ENCODE measurements at regions not wholly inside any gene's neighbourhood (a gene's known extent, or its start where the extent isn't known, plus 50 kb on each side); places are given as distances from the start of the nearest gene placed in this dataset.

- no peak overlapping the region for H3K4me3 ChIP-seq (ENCODE audit: low read length)
- no peak for TF ChIP-seq ZNF274 (IDR thresholded peaks at IDR 0.05; ENCODE audit: low read depth, low read length)
Measured at GRCh38 chr4:82005158-82005557, 368.6 kb downstream of the HNRNPD start.

- no peak overlapping the region for H3K4me3 ChIP-seq (ENCODE audit: low read length)
- no peak for TF ChIP-seq ZNF274 (IDR thresholded peaks at IDR 0.05; ENCODE audit: low read depth, low read length)
Measured at GRCh38 chr4:81997313-81997712, 376.5 kb downstream of the HNRNPD start.

GRCh38 chr4:81990898-81991297 is 382.9 kb downstream of the HNRNPD start:
- no peak overlapping the region for H3K4me3 ChIP-seq (ENCODE audit: low read length)
- TF ChIP-seq ZNF274 (IDR thresholded peaks at IDR 0.05; ENCODE audit: low read depth, low read length) = no peak

- no peak overlapping the region for H3K4me3 ChIP-seq (ENCODE audit: low read length)
- no peak for TF ChIP-seq ZNF274 (IDR thresholded peaks at IDR 0.05; ENCODE audit: low read depth, low read length)
Measured at GRCh38 chr4:81990211-81990610, 383.6 kb downstream of the HNRNPD start.

GRCh38 chr4:81989202-81989601 is 384.6 kb downstream of the HNRNPD start:
- TF ChIP-seq ZNF274 (IDR thresholded peaks at IDR 0.05; ENCODE audit: low read depth, low read length) = no peak

GRCh38 chr4:81988178-81988577 is 385.6 kb downstream of the HNRNPD start:
- no peak overlapping the region for H3K4me3 ChIP-seq (ENCODE audit: low read length)
- TF ChIP-seq ZNF274 (IDR thresholded peaks at IDR 0.05; ENCODE audit: low read depth, low read length) = no peak

More at GRCh38 chr4:81989202-81989601, 384.6 kb downstream of the HNRNPD start:
- H3K4me3 ChIP-seq (ENCODE audit: low read length) = no peak overlapping the region

- H3K4me3 ChIP-seq (ENCODE audit: low read length) = no peak overlapping the region
Measured at GRCh38 chr4:81984746-81985145, 389.0 kb downstream of the HNRNPD start.

GRCh38 chr4:81982846-81983540 is 390.8 kb downstream of the HNRNPD start:
- H3K4me3 ChIP-seq (ENCODE audit: low read length) = no peak overlapping the region
- TF ChIP-seq ZNF274 (IDR thresholded peaks at IDR 0.05; ENCODE audit: low read depth, low read length) = no peak

More at GRCh38 chr4:81984746-81985145, 389.0 kb downstream of the HNRNPD start:
- TF ChIP-seq ZNF274 (IDR thresholded peaks at IDR 0.05; ENCODE audit: low read depth, low read length) = no peak

- no peak overlapping the region for H3K4me3 ChIP-seq (ENCODE audit: low read length)
- TF ChIP-seq ZNF274 (IDR thresholded peaks at IDR 0.05; ENCODE audit: low read depth, low read length) = no peak
Measured at GRCh38 chr4:81981218-81981617, 392.6 kb downstream of the HNRNPD start.

GRCh38 chr4:81974523-81974922 is 399.3 kb downstream of the HNRNPD start:
- H3K4me3 ChIP-seq (ENCODE audit: low read length) = no peak overlapping the region
- no peak for TF ChIP-seq ZNF274 (IDR thresholded peaks at IDR 0.05; ENCODE audit: low read depth, low read length)

GRCh38 chr4:81971637-81972381 is 402.0 kb downstream of the HNRNPD start:
- no peak for TF ChIP-seq ZNF274 (IDR thresholded peaks at IDR 0.05; ENCODE audit: low read depth, low read length)
- no peak overlapping the region for H3K4me3 ChIP-seq (ENCODE audit: low read length)

- TF ChIP-seq ZNF274 (IDR thresholded peaks at IDR 0.05; ENCODE audit: low read depth, low read length) = no peak
- no peak overlapping the region for H3K4me3 ChIP-seq (ENCODE audit: low read length)
Measured at GRCh38 chr4:81971061-81971460, 402.7 kb downstream of the HNRNPD start.

GRCh38 chr4:81970454-81970853 is 403.3 kb downstream of the HNRNPD start:
- TF ChIP-seq ZNF274 (IDR thresholded peaks at IDR 0.05; ENCODE audit: low read depth, low read length) = no peak
- H3K4me3 ChIP-seq (ENCODE audit: low read length) = no peak overlapping the region

- H3K4me3 ChIP-seq (ENCODE audit: low read length) = no peak overlapping the region
- no peak for TF ChIP-seq ZNF274 (IDR thresholded peaks at IDR 0.05; ENCODE audit: low read depth, low read length)
Measured at GRCh38 chr4:81966676-81967075, 407.1 kb downstream of the HNRNPD start.

- no peak overlapping the region for H3K4me3 ChIP-seq (ENCODE audit: low read length)
- TF ChIP-seq ZNF274 (IDR thresholded peaks at IDR 0.05; ENCODE audit: low read depth, low read length) = no peak
Measured at GRCh38 chr4:81965911-81966310, 407.9 kb downstream of the HNRNPD start.

Data from GM08714 (cell line).